ENCODE measurements at regions not wholly inside any gene's neighbourhood (a gene's known extent, or its start where the extent isn't known, plus 50 kb on each side); places are given as distances from the start of the nearest gene placed in this dataset.

DNA sequence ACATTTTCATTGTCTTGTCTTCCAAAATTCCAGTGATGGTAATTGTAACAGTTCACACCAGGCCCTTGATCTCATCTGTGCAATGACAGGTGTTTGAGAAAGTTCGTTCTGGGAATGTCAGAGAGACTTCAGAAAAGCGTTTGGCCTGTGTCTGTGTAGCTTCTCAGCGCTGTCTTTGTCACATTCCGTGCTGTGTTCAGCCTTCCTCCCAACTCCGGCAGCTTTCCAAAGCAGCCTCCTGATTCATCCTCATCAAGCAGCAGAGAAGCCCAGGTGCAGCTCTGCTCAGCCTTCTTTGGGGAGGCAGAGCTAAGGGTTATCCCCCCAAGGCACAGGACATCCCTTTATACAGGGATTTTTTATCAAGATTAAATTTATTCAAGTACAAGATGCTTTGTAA is 494.0 kb upstream of the SUCLG2 start:
- no peak for DNase-seq

DNA sequence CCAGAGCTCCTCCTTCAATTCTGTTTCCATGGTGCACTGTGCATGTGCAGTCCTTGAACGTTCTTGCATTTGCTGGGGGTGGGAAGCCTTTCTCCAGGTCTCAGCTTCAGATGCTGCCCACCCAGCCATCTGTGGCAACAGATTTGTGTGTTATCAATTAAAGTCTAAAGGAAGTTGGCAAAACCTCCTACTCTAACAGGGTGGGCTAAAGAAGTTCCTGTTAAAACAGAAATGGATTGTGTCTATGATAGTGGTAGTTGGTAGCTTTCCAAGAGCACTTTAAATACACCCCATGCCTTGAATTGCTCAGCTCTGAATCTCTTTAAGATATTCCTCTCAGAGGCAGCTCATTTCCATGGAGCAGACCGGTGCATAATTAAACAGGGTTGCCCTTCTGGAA is 488.0 kb upstream of the SUCLG2 start:
- DNase-seq = no peak

DNA sequence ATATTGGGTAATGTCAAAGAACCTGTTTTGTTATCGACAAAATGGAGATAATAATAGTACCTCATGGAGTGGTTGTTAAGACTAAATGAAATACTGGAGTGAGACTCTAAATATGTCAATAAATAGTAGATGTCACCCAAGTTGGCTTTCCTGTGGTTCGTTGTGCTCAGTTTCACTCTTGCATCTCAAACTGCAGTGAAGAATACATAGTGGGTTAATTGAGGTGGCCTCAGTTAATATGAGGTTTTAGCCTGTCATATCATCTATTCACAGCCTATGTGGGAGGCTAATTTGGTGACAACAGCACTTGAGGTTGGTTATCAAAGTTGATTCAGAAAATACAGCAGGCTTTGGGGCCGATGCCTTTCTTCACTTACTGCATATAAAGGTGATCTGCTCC is 485.5 kb upstream of the SUCLG2 start:
- no peak for DNase-seq

- DNase-seq = no peak
Observed at GRCh38 chr3:68136411-68136810, 482.0 kb upstream of the SUCLG2 start.

DNA sequence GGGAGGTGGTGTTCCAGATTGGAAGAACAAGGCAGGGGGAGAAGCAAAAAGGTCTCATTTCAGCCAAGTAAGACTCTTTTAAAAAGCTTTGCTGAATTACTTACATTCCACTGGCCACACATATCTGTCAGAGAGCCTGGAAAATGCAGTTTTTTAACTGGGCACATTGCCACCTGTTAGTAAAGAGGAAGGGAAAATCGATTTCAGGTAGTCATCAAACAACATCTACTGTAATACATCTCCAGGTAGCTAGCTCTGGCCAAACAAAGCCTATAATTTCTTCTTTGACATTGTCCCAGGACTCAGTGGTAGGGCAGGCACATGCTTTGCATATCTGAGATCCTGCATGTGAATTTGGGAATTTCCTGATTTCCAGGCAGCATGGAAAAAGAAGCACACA is 480.7 kb upstream of the SUCLG2 start:
- DNase-seq = no peak

GRCh38 chr3:68129065-68129464 is 474.7 kb upstream of the SUCLG2 start:
- DNase-seq = no peak

GRCh38 chr3:68123231-68123630 is 468.8 kb upstream of the SUCLG2 start:
- DNase-seq = peak; percentile 29

GRCh38 chr3:68121287-68121686 is 466.9 kb upstream of the SUCLG2 start:
- no peak for DNase-seq

- DNase-seq = no peak
Observed at GRCh38 chr3:68116580-68116979, 462.2 kb upstream of the SUCLG2 start.

DNA sequence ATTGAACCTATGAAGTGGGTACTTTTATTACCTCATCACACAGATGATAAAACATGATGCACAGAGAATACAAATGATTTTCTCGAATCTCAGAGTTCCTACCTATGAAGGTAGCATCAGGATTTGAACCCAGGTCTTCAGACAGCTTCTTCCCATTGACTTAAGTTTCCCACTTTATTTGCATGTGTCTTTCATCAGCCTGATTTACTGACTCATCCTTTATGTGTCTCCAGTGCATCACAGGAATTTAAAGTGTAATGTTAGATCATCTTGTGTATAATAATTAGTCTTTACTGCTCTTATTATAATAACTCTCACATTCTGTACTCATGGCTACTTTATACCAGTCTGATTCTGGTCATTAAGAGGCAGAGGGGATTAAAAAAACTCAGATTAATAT is 449.4 kb upstream of the SUCLG2 start:
- no peak for DNase-seq

DNA sequence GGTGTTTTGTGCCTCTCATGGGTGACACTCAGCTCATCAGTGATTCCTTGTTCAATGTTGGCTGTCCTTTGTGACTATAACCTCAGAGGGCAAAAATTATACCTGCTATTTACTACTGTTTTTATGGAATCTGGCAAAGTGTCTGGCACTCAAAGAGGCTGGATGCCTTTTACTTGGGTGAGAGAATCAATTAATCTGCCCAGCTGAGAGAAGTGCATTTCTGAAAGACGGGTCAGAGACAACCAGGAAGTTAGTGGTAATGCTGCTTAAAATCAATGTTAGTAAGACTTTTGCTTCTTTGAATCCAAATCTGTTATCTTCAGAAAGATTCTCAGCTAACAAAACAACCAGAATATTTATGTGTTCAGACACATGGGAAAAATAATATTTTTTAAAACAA is 436.2 kb upstream of the SUCLG2 start:
- peak; percentile 4 for DNase-seq

DNA sequence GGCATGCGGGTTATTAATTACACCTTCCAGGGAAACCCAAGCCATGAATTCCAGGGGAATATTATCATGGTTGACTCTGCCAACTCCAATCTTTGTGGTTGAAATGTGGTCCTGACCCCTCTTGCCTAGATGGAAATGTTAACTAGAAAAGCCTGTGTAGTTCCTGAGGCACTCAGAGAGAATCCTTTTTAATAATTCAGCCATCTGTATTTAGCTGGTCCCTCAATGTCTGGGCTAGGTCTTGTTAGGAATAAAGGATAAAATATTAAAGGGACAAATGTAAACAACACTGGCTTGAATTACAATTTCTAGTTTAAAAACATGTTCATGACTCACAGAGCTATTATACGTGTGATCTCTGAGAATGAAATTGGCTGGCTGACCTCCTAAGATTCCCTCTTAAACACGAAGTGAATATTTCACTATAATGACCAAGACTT is 435.2 kb upstream of the SUCLG2 start:
- peak; percentile 78 for DNase-seq

- DNase-seq = no peak
Observed at GRCh38 chr3:68088636-68089035, 434.2 kb upstream of the SUCLG2 start.

DNA sequence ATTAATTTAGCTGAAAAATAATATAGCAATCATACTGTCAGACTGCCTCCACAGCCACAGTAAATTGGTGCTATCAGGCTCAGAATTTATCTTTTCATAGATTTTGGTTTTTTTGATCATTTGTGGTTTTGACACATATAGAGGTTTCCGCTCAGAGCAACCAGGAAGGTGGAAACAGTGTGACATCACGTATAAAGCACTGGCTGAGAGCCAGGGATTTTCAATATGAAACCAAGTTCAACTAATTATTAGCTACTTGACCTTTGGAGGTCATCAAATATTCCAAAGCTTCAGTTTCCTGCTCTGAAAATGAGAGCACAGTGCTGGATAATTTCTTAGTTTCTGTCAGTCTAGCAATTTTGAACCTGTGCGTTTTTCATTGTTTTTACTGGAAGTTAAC is 433.8 kb upstream of the SUCLG2 start:
- DNase-seq = no peak

GRCh38 chr3:68072062-68072461 is 417.6 kb upstream of the SUCLG2 start:
- DNase-seq = no peak

DNA sequence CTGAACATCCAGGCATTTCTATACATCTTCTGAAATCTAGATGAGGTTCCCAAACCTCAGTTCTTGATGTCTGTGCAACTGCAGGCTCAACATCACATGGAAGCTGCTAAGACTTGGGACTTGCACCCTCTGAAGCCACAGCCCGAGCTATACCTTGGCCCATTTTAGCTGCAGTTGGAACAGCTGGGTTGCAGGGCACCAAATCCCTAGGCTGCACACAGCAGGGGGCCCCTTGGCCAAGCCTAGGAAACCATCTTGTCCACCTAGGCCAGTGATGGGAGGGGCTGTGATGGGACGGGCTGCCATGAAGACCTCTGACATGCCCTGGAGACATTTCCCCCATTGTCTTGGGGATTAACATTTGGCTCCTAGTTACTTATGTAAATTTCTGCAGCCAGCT is 415.8 kb upstream of the SUCLG2 start:
- no peak for DNase-seq

DNA sequence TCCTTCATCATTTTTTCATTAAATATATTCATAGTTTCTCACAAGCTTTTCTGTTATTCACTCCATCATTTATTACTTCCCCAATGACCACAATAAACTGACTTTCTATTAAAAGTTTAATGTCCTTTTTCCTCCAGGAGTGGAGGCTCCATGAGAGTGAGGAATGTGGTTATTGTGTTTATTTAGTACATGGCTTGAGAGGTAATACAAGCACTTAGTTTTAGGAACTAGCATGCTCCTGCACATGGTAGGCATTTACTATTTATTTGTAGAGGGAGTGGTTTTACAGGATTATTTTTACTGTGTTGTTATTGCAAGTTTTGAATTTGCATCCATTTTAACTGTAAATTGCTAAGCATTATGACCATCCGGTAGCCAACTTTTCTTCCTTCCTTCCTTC is 412.9 kb upstream of the SUCLG2 start:
- no peak for DNase-seq

DNA sequence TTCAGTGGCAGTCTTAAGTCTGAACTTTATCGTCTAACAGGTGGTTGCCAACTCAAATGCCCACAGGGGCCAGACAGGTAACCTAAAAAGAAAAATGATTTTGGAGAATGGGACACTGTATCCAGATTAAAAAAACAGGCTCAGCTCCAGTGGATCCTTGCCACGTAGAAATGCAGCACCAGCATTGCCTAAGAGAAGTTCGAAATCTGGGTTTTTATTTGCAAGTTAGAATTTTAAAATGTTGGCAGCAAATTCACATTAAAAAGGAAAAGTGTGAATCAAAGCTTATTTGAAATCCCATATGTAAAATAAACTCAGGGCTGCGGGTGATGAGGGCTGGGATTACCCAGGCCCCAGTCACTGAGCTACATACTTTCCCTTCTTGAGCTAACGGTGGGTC is 408.5 kb upstream of the SUCLG2 start:
- no peak for DNase-seq

DNA sequence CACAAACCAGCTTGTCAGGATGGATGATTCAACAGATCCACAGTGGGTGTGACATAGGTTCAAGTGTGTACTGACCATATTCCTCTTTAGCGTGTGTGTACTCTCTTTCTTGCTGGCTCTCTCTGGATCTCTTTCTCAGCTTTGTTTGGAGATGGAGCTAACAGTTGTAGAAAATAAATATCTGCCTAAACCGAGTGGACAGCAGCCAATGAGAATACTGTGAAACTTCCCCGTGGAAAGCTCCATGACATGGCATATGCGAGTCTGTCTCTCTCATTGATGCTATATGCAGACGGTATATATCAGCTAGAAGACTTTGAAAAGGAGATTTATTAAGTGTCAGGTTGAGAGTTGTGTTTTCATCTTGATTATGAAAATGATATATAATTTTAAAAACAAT is 406.5 kb upstream of the SUCLG2 start:
- no peak for DNase-seq

DNA sequence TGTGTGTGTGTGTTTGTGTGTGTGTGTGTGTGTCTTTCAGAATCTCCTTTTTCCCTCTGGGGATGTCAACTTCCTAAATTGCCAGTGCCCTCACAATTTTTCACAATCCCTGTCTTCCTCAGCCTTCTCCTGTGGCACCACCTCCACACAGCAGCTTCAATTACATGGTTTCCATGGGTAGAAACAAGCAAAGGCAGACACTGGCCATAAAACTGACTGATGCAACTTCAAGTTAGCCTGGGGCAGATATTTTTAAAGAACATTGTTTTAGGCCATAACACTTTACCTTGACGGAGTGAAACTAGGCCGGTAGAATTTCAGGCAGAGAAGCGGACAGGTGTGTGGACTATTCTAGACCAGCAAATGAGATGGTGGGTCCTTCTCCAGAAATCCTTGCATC is 405.8 kb upstream of the SUCLG2 start:
- no peak for DNase-seq

GRCh38 chr3:68059628-68060152 is 405.3 kb upstream of the SUCLG2 start:
- no peak for DNase-seq

GRCh38 chr3:68057637-68058320 is 403.4 kb upstream of the SUCLG2 start:
- DNase-seq = no peak

DNA sequence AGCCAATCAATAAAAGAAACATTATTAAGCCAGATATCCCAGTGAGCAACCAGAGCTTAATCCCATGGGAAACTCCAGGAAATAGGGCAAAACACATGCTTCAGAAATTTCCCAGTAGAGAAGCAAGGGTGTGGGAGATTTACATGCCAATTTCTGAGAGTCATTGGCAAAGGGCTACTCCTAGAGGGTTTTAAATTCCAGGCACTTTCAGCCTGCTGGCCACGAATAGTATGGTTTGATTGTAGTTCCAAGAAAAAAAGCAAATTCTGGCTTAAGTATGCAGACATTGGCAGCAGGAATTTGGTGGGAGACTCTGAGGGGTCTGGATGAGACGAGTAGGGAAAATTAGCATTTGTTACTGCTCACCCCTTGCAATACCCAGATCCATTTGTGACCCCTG is 402.1 kb upstream of the SUCLG2 start:
- peak; percentile 4 for DNase-seq

DNA sequence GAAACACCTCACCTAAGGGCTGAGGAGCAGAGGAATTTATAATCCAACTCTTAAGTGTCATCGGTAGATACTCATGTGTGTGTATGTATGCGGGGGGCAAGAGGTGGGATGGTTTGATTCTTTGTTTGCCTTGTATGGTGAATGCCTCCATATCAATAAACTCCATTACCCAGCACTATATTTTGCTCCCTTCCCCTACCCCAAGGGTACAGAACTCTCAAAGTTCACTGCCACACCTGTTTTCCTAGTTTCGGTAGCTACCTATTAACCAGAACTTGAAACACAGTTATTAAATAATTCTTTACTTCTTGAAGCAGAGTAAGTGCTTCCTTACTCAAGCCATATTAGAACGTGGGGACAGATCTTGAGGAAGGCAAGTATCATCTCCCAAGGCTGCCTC is 400.8 kb upstream of the SUCLG2 start:
- no peak for DNase-seq

GRCh38 chr3:68049776-68050175 is 395.4 kb upstream of the SUCLG2 start:
- no peak for DNase-seq
